Adrenal gland (tissue), 9 donors: ENCODE measurements at regions not wholly inside any gene's neighbourhood (a gene's known extent, or its start where the extent isn't known, plus 50 kb on each side); places are given as distances from the start of the nearest gene placed in this dataset.

Source experiments
- DNase-seq, 7 donors: peaks; one replicate each; pipeline ENCODE4 v3.0.0-alpha.2; 2019 to 2020
- H3K27ac ChIP-seq, 5 donors: fragments of 200-600 bp; sonication (generic) in 4 of 5; 1 replicate in 3 of 5; 2 replicates in 2 of 5; pipeline versions ENCODE4 v1.5.1 to v1.8.0; 2016 to 2020; ENCODE audit warnings: mild to moderate bottlenecking in 1 of 5
- H3K27me3 ChIP-seq: fragments of 200-600 bp; 2 replicates; pipeline ENCODE4 v1.8.0; 2021
- H3K36me3 ChIP-seq, 2 donors: fragments of 200-600 bp; replicated peaks in 1 of 2; 1 replicate in 1 of 2; 2 replicates in 1 of 2; pipeline versions ENCODE4 v1.5.1 to v1.8.0; 2018 to 2022
- H3K4me1 ChIP-seq, 2 donors: fragments of 200-600 bp; replicated peaks in 1 of 2; 1 replicate in 1 of 2; 2 replicates in 1 of 2; pipeline versions ENCODE4 v1.5.1 to v1.8.0; 2018 to 2021
- H3K4me3 ChIP-seq, 4 donors: fragments of 200-600 bp; sonication (generic) in 3 of 4; one replicate each; pipeline ENCODE4 v1.5.1; 2016 to 2018
- H3K9me3 ChIP-seq, 3 donors: fragments of 200-600 bp; sonication (generic) in 1 of 3; replicated peaks in 1 of 3; 1 replicate in 2 of 3; 2 replicates in 1 of 3; pipeline versions ENCODE4 v1.5.1 to v1.8.0; 2016 to 2021
- POLR2A ChIP-seq, 2 donors: fragments of 450-650 bp; IDR thresholded peaks; one replicate each; pipeline ENCODE4 v1.6.1; 2017; ENCODE audit warnings: antibody characterized with exemption in 2 of 2, mild to moderate bottlenecking in 2 of 2, moderate library complexity in 1 of 2
- WGBS, 4 donors: extraction: QIAGEN DNeasy Blood & Tissue Kit in 2 of 4; methylation state at CpG; one replicate each; pipeline versions ENCODE4 v1.1.5 to v1.1.7; 2013 to 2017; 5-methylcytosine and 5-hydroxymethylcytosine counted together
- intact Hi-C, 2 donors: fragments of 100-400 bp; cut with DNase I; formaldehyde crosslinking; loops; one replicate each; pipeline versions ENCODE4 v1.14.1 to v1.15.0; 2022 to 2023
- TF ChIP-seq, protein P1 (sequence below), 6 experiments: fragments of 450-650 bp in 4 of 6; fragments of 200-600 bp in 2 of 6; sonication (generic) in 1 of 6; IDR thresholded peaks; 1 replicate in 5 of 6; 2 replicates in 1 of 6; pipeline versions ENCODE4 v1.5.1 to v1.8.0; 2016 to 2021; ENCODE audit warnings: antibody characterized with exemption in 6 of 6, mild to moderate bottlenecking in 2 of 6, moderate library complexity in 1 of 6
- donor health status: healthy with polysubstance abuse.
- donor health status: Bipolar disorder and iron deficiency.
- donor health status: DM: yes; HTN: yes; CAD: no.
- donor health status: DM: no; HTN: no; CAD: no.
- donor health status: DM: no; HTN: no; CAD: no.

DNA sequence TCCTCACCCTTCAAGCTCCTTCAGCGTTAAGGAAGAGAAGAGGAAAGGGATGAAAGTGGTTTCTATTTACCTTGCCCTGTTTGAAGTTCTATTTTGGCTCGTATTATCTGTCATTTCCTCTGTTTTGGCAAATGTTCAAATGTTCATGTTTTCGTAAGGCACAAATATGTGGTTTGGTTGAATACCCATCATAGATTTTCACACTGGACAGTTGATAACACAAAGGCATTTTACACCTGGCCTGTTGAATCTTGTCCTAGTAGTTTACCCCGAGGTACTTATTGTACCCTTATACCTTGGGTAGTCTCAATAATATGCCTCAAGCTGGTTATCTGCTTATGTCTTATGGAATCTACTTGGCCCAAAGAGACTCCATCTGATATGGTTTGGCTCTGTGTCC is 706.9 kb downstream of the METTL15 start:
- no peaks in the 10 kb centered on the region for H3K9me3 ChIP-seq
- no peak overlapping the region for H3K4me3 ChIP-seq
- DNase-seq: no peak
- no peaks in the 10 kb centered on the region for H3K4me1 ChIP-seq
- TF ChIP-seq POLR2A (IDR thresholded peaks at IDR 0.05): no peak
- TF ChIP-seq, protein P1, sequence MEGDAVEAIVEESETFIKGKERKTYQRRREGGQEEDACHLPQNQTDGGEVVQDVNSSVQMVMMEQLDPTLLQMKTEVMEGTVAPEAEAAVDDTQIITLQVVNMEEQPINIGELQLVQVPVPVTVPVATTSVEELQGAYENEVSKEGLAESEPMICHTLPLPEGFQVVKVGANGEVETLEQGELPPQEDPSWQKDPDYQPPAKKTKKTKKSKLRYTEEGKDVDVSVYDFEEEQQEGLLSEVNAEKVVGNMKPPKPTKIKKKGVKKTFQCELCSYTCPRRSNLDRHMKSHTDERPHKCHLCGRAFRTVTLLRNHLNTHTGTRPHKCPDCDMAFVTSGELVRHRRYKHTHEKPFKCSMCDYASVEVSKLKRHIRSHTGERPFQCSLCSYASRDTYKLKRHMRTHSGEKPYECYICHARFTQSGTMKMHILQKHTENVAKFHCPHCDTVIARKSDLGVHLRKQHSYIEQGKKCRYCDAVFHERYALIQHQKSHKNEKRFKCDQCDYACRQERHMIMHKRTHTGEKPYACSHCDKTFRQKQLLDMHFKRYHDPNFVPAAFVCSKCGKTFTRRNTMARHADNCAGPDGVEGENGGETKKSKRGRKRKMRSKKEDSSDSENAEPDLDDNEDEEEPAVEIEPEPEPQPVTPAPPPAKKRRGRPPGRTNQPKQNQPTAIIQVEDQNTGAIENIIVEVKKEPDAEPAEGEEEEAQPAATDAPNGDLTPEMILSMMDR (IDR thresholded peaks at IDR 0.05): no peak
- WGBS, 4 donors: 57 to 68% (median 65%) methylated on average over 4 of the region's 4 CpGs
- no peak overlapping the region for H3K27ac ChIP-seq
- intact Hi-C loops: no loop called here
- no peaks in the 10 kb centered on the region for H3K27me3 ChIP-seq
- no peaks in the 10 kb centered on the region for H3K36me3 ChIP-seq

DNA sequence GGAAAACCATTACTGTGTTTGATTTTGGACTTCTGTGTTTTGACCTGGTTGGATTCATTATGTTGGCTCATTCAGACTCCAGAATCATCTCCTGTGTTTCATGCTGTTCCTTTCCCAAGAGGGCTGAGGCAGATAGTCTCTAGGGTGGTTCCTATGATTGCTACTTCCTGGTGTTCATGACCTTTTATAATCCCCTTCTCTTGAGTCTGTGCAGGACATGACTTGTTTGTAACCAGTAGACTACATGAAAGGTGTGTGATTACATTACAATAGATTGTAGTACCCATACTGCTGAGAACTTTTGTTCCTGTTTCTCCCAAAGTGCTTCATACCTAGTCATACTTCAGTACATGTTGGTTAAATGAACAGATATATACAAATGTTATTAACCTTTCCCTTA is 700.6 kb downstream of the METTL15 start:
- H3K27me3 ChIP-seq: no peaks in the 10 kb centered on the region
- H3K4me1 ChIP-seq: no peaks in the 10 kb centered on the region
- no peaks in the 10 kb centered on the region for H3K9me3 ChIP-seq
- DNase-seq: no peak
- no peak overlapping the region for H3K27ac ChIP-seq
- no peaks in the 10 kb centered on the region for H3K36me3 ChIP-seq
- intact Hi-C loops: no loop called here
- no peak overlapping the region for H3K4me3 ChIP-seq
- TF ChIP-seq POLR2A (IDR thresholded peaks at IDR 0.05): no peak
- TF ChIP-seq, protein P1 (IDR thresholded peaks at IDR 0.05): no peak

DNA sequence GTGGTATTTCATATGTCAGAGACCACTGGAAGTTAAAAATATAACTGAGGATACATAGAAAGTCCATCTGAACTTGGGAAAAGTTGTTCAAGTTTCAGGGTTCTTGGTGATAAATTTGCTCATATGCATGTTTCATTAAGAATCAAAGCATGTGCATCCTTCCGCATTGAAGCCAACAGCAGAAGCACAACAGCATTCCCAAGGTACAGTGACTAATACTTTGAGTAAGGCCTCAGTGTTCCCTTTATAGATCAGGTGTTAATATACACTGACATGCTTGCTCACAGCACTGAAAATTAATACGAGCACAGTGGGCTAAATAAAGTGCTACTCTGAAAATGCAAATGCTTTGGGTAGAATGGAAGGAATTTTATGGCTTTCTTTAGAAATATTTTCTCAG is 691.1 kb downstream of the METTL15 start:
- Histone ChIP-seq H3K27me3 (no peaks in the 10 kb centered on the region), H3K27ac (no peak overlapping the region), H3K4me3 (no peak overlapping the region), H3K4me1 (no peaks in the 10 kb centered on the region), H3K36me3 (no peaks in the 10 kb centered on the region), H3K9me3 (no peaks in the 10 kb centered on the region)
- TF ChIP-seq POLR2A (IDR thresholded peaks at IDR 0.05): no peak
- TF ChIP-seq, protein P1 (IDR thresholded peaks at IDR 0.05): no peak
- WGBS, 4 donors: 71 to 77% (median 73%) methylated on average over 2 of the region's 2 CpGs
- intact Hi-C loops: no loop called here
- no peak for DNase-seq

DNA sequence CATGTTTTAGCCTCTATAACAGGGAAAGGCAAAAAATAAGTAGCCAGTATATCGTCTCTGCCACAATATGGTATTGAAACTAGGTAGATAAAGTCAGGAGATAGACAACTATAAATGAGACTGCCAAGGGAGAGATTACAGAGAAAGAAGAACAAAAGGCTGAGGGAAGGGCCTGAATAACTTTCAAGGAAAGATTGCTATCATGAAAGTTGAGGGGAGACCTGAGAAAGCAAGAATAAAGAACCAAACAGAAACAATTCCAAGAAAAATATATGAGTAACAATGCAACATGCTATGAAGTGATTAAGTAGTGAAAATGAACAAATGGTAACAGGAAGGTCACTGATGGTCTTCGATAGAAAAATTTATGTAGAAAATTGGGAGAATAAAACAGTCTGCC is 690.1 kb downstream of the METTL15 start:
- H3K27me3 ChIP-seq: no peaks in the 10 kb centered on the region
- WGBS, 4 donors: 59 to 76% (median 65%) methylated on average over 2 of the region's 2 CpGs
- H3K9me3 ChIP-seq: no peaks in the 10 kb centered on the region
- no peak overlapping the region for H3K4me3 ChIP-seq
- intact Hi-C loops: no loop called here
- H3K4me1 ChIP-seq: no peaks in the 10 kb centered on the region
- no peak overlapping the region for H3K27ac ChIP-seq
- no peaks in the 10 kb centered on the region for H3K36me3 ChIP-seq
- TF ChIP-seq, protein P1 (IDR thresholded peaks at IDR 0.05): no peak
- no peak for TF ChIP-seq POLR2A (IDR thresholded peaks at IDR 0.05)
- no peak for DNase-seq
